Left renal cortex interstitium (tissue), 4 donors: ENCODE measurements at regions not wholly inside any gene's neighbourhood (a gene's known extent, or its start where the extent isn't known, plus 50 kb on each side); places are given as distances from the start of the nearest gene placed in this dataset.
"Not testable (repeated sequence)": the region's sequence is repeated elsewhere in the genome, so short reads cannot be mapped to it uniquely, and the experiment has no call there.

Source experiments
- DNase-seq, 4 donors: peaks; one replicate each; pipeline ENCODE4 v3.0.0-alpha.2; 2013; ENCODE audit warnings: low read depth in 4 of 4, low spot score in 2 of 4, missing footprints in 1 of 4

DNA sequence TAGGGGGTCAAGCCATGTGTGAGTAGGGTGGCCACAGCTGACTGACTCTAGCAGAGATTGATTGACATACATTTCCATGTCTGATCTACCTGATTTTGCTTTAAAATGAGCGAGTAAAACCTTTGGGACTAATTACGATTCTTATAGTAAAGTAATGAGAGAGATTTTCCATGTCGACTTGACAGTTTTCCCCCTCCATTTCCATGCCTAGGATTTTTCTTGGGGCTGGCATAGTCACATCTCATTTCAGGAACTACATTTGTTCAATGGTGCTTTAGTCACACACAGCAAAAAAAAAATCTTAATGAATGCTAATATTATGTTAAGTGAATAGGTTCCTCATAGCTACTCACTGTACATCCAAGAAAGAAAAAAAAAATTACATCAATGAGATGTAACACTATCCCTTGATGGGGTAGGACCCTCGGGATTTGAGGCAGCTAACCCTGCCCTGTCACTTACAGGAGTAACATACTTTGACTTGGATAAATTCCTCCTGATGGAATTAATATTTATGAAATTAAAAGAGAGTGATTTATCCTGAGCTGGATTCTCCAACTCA, 690.9 kb downstream of the TDRD15 start:
- DNase-seq, result no peak

DNA sequence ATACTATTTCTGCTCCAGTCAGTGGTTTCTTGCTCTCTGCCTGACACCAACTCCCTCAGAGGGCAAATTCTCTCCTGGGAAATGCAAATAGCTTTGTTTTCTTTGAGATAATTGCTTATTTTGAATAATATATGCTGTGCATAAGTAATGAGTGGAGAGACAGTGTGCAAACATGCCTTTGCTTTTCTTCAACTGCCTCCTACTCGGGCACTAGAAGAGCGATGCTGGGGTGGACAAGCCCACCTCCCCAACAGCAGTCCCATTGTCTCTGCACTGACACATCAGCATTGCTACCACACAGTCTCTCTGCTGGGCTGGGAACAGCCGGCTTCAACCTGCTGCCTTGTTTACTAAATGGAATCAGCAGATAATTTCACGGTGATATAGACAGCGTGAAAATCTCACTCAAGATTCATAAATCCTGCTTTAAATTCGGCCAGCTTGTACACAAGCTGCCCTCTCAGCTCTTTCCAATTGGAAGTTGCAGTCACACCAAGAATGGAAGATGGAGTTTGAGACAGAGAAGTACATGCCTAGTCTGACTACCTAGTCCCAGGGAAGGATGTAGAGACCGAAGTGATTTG, 694.5 kb downstream of the TDRD15 start:
- no peak for DNase-seq

DNA sequence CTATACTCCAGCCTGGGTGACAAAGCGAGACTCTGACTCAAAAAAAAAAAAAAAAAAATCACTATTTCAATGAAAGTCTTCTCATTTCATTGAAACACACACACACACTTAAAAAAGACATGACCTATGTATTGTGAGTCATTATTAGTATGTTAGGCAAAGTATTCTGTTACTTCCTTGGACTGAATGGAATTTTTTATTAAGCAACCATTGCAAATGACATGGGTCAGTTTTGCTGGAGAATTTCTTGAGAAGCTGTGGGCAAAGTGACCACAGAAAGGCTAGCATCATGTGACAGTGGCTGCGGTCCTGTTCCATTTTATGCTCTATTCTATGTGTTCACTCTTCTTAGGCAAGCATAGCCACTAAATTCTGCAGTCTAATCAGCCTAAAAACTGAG, 695.7 kb downstream of the TDRD15 start:
- no peak for DNase-seq

DNA sequence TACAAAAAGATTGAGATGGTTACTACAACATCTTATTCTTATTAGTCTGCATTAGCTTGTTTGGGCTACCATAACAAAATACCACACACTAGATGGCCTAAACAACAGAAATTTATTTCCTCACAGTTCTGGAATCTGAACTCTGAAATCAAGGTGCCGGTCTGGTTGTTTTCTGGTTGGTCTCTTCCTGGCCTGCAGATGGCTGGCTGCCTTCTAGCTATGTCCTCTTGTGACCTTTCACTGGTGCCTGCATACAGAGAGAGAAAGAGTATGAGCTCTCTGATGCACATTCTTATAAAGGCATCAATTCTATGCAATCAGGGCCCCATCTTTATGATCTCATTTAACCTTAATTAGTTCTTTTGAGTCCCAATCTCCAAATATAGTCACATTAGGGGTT, 696.5 kb downstream of the TDRD15 start:
- DNase-seq, result no peak

DNA sequence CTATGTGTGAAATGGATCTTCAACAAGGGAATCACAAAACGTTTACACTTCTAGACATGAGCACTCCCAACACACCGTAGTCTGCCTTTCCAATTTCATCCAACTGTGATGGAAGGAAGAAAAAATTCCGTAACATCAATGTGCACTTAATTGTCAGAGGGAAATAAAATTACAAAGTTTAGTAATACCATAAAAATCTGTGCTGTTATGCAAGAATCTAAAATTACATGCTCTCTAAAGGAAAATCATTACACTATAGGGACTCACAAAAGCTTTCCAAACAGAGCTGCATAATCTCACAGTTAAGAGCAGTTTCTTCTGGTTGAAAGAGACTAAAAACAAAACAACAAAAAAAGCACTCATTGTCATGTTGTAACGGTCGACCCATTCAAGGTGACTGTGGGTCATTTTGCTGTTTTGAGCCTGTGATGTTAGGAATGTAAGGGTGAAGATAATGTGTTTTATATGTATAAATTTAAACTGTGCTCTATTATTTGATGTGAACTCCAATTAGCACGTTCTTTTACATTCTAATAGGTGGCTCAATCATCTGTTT, 698.0 kb downstream of the TDRD15 start:
- DNase-seq, result no peak

DNA sequence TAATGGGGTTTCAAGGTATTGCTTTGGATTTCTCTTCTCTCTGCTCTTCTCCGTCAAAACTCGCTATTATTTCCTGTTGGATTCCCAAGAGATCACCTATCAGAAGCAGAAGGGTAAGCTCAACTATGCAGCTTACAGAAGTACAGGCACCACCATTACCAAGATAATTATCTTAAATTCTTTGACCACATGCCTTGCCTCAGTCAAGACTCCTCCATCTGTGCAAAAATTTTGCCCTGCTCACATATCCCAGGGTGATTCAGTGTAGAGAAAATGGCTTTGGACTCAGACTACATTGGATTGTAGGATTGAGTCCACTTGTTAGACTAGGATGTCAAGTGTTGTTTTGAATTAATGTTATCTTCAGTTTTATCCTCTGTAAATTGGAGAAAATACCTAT, 698.7 kb downstream of the TDRD15 start:
- no peak for DNase-seq

DNA sequence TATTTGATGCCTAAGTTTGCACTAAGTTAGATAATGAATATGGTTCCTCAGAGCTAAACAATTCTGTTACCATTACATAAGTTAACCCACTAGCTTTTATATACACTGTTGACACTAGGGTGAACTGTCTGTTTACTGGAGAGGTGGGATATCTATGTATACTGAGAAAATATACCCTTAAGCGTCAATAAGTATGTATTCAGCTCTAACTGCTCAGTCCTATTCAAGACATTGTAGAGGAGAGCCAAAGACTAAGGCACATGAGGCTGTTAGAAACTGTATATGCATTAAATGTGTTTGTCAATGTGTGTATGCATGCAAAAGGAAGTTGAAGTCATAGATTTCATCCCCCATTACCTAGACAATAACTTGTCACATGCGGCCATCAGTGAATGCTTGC, 710.0 kb downstream of the TDRD15 start:
- DNase-seq, result no peak

DNA sequence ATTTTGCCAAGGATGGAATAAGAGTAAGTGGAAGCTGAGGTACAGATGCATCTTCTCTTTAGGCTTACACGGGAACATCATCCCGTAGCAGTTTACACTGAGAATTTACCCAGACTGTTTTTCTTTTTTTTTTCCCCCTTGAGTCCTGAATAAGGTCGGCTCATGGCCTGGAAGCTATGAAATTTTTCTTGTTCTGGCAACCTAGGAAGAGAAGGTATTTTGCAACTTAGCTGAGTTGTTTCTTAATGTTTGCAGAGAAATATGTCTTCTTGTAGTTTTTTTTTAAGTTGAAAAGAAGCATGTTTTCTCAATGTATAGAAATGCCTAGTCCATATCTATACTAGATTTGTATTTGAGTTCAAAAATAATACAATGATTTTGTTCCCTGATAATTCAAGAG, 712.5 kb downstream of the TDRD15 start:
- no peak for DNase-seq

DNA sequence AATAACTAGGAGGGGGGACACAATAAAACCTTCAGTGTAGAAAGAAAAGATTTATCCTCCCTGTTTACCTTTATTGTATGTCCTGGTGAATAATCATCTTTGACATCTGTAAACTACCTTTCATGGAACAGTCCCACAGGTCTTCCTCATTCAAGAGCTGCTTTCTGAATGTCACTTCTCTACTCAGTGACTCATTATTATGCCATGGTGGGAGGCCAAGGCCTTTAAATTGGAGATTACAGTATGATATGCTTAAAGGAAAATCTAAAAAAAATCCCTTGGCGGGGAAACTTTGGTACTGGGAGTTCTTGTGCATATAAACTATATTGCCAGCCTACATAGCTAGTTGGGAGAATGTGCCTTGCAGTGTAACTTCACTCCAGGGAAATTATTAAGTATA, 713.0 kb downstream of the TDRD15 start:
- DNase-seq, result no peak

DNA sequence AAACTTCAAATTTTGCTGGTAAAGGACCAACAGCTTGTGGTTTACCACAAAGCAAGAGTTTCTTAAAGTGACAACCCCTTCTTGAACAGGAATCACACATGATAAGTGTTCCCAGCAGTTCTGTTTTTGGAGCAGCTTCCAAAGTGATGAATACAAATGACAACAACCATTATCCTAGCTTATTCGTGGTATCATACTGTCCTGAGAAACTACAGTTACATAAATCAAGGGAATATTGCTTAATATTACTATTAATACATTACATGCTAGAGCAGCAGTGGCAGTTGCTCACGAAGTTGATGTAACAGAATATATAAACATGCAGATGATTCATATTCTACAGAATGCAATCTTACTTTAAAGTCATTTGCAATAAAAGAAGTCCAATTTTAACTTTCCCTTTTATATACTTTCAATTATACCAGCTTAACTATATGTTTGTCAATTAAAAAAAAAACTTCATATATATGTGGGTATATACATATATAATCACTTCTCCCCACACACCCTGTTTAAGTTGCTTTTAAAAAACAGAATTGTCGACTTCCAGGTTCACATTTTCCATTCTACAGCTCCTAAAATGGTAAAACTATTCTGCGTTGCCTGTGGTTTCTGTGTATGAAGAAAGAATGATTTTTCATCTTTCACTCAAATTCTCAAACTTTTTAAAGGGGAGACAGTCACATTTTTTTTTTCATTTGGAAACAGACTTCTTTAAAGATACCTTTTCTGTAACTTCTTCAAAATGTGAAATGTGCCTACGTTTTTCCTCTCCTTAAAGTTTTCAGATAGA, 713.6 kb downstream of the TDRD15 start:
- DNase-seq, result no peak

DNA sequence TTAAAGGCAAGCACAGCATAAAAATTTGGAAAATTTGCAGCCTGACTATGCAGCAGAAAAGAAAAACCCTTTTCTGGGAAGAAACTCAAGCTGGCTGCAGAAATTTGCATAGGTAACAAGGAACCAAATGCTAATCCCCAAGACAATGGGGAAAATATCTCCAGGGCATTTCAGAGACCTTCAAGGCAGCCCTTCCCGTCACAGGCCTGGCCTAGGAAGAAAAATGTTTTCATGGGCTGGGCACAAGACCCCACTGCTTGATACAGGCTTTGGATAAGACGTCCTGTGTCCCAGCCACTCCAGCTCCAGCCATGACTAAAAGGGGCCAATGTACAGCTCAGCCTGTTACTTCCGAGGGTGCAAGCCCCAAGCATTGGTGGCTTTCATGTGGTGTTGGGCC, 717.6 kb downstream of the TDRD15 start:
- no peak for DNase-seq

DNA sequence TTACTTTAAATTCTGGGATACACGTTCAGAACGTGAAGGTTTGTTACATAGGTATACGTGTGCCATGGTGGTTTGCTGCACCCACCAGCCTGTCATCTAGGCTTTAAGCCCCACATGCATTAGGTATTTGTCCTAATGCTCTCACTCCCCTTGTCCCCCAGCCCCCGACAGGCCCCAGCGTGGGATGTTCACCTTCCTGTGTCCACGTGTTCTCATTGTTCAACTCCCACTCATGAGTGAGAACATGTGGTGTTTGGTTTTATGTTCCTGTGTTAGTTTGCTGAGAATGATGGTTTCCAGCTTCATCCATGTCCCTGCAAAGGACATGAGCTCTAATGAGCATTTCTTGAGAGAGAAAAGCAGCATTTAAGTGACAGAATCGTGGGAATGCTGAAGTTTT, 726.6 kb downstream of the TDRD15 start:
- not testable (repeated sequence) for DNase-seq

DNA sequence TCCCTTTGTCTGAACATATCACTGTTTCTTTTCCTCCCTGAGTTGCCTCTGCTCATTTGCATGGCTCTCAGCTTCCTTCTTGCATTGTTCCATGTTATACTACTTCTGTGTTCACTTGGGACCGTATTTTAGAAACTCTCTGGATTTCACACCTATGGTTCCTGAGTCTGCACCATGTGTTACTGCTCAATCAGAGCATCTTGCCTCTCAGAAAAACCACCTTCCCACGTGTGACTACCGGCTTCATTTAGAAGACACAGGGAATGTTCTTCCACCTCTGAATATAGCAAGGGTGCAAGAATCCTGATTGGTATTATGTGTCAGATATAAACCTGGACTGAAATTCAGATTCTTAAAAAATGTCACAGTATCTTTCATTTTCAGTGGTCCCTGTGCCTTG, 731.2 kb downstream of the TDRD15 start:
- DNase-seq, result no peak

DNA sequence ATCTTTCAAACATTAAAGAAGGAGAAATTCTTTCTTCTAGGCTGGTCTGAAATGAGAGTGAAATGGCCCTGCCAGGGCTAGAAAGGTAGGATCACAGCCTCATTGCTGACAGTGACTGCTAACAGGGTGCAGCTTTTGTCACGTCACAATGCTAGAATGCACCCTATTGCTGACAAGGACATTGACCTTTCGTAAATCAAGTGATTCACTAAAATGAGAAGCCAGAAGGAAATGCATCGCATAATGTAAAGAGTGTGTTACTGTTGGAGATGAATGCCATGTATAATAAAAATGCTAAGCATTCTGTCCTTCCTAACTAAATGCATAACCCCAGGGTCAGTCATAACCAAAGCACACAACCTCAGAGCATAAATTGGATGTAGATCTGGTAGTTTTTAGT, 732.9 kb downstream of the TDRD15 start:
- DNase-seq, result no peak

DNA sequence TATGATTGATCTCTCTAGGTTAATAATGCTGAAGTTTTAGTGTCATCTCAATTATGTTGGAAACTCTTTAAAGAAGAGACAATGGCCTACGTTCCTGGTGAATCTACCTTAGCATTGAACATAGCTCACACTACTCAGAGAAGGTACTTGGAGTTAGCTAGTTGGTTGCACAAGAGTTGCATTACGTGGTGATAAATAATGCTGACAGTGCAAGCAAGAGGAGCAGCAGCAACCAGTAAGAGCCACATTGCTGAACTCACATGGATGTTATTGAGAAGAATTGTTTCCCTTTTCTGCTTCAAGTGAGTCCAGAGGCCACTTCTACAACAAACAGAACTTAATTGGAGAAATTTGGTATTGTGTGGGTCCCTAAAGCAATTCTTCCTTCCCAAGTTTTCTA, 737.1 kb downstream of the TDRD15 start:
- DNase-seq, result peak in 1 of 4 donors; percentile 3

DNA sequence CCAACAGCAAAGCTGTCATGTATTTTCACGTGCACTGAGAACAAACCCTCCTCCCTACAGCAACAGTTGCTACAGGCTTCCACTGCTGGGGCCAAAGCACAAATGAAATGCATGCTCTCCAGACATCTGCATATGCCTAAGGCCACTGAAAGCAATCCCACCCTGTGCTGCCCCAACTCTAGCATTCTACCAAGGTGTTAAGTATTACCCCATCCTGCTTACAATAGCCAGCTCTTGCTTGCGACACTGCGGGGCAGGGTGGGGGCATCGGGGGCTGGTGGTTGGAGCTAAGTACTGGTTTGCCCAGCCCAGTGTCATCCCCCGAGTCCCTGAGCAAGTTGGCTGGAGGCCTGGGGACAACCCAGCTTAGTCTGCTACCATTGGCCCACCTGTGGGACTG, 742.5 kb downstream of the TDRD15 start:
- DNase-seq, result no peak

DNA sequence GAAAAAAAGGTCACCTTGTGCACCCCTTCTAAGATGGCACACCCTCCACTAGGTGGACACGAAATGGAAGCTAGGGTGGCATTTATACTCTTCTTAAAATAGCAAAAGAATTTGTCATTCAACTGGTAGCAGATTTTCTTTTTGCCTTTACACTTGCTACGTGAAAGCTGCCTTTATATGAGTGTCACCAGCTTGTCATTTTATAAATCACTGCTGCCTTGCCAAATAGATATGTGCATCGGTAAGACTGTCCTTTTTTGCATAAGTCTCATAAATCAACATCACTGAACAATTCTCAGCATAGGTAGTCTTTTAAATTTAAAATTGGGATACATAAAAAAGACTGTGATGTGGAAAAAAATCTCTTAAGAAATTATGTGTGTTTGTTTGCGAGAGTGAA, 764.1 kb downstream of the TDRD15 start:
- DNase-seq, result no peak

DNA sequence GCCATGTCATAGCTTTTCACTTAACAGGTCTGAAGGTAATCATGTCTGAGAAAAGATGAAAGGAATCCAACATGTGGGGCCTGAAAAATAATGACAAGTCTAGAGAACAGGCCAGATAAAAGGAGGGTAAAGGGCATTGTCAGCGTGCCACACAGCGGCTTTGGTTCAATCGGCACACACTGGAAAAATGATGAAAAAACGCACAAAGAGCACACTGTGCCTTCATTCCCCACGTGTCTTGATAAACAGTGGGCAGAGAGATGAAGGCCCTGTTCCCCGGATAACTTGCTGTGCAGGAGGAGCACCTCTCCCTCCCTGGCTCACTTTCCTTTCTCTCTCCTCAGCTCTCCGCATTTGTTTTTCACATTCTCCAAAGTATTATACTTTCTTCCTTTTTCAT, 766.3 kb downstream of the TDRD15 start:
- no peak for DNase-seq

DNA sequence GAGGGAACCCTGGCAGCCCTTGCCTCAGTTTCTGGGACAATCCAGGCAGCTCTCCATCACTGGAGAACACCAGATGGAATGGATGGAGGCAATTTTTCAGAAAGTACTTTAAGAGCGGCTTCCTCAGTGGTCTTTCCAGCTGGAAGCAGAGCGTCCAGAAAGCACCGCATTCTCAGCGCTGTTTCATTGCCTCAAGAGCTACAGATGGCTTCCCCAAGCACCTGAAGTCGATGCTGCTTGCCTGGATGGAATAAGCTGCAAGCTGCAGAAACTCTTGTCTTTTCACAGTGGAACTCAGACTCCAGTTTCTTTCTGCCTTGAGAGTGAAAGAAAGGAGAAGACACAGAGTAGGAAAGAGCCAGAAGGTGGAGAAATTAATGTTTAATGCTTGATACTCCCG, 766.9 kb downstream of the TDRD15 start:
- no peak for DNase-seq

DNA sequence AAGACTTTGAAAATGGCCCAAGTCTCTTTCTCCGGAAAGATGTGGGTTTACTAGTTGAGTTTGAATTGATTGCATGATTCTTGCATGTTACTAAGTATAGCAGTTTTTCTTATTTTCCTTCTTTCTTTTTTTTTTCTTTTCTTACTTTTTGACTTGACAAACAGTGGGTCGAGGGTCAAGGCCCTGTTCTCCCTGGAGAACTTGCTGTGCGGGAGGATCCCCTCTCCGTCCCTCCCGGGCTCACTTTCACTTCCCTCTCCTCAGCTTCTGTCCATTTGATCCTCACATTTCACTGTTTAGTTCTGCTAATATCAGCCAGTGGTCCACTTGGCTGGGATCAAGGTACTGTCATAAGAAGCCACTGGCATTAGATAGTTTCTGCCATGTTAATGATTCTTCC, 767.4 kb downstream of the TDRD15 start:
- DNase-seq, result no peak

DNA sequence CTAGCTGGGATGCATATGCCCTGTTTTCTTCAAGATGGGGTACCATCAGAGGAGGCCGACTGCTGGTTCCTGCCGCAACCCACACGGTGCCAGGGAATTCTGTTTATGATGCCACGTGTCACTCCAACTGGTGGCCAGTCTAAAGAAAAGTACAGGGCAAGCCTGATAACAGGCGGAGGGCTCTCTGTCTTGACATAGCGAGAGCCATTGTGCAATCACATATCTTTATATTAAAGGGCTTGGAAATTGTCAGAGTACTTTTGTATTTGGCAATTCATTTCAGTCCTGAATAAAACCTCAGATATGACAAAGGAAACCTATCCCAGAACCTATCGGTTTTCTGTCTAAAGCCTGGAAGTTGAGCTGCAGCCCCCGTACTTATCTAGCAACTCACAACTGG, 768.4 kb downstream of the TDRD15 start:
- no peak for DNase-seq

DNA sequence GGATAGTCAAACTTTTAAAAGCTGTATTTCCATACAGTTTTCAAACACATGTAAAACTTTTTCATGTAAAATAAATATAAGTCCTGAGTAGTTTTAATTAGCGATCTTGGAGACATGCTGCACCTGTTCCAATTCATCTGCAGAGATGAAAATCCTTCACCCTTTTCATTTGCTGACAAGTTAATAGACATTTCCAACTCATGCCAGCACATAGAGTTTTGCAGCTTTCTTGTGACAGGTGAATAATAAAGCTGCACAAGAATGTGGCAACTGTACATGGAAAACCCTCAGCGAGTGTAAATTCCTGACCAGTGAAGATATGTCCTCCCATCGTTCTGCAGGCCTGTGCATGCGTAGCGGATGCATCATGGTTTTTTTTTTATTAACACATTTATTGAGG, 771.4 kb downstream of the TDRD15 start:
- DNase-seq, result no peak
